CD4-positive, alpha-beta T cell treated with Interferon gamma for 1 hour (primary cell): ENCODE measurements at regions not wholly inside any gene's neighbourhood (a gene's known extent, or its start where the extent isn't known, plus 50 kb on each side); places are given as distances from the start of the nearest gene placed in this dataset.

Experiments
- DNase-seq: peaks from one replicate; pipeline ENCODE4 v3.0.0-alpha.2; 2020

DNA sequence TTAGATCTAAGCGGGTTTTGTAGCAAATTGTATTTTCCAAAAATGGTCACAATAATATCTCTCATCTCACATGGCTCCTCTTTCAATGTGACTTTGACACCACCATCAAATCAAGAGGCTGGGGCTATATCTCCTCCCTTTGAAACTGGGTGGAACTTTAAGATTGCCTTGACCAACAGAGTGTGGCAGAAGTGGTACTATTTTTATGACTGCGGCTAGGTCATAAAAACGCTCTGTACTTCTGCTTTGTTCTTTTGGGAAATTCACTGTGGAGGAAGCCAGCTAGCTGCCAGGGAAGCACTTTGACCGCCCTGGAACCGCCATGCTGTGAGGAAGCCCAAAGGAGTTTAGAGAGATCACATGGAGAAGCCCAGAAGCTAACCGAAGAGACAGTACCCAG is 50.7 kb upstream of the ACOT11 start:
- no peak for DNase-seq

DNA sequence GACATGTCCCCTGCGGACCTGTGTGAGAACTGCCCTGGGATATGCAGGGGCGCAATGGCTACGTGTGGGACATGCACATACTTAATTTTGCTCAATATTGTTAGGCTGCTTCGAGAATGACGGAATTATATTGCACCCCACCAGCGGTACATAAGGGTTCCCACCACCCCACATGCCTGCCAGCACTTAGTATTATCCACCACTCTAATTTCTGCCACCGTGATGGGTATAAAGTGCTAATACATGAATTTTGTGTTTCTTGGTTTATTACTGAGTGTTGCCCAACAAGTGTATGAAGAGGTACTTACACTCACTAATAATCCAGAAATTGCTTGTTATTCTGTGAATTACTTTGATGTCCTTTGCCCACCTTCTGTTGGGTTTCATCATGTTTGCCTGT is 52.1 kb upstream of the ACOT11 start:
- no peak for DNase-seq

DNA sequence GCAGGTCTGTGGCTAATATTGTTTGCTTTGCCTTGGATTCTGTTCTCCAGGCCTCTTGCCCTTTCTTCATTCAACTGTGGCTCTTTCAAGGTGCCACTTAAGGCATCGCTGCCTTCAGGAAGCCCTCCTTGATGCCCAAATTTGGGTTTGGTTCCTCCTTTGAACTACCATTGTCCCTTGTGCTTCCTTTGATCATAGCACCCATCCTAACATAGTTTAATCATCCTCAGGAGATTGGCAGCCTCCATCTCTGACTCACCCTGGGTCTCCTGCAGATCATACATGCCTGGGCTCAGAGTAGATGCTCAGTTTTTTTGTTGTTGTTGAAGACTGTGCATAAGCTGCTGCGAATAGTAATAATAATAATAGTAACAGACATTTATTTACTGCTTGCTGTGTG is 54.4 kb upstream of the ACOT11 start:
- DNase-seq: no peak

DNA sequence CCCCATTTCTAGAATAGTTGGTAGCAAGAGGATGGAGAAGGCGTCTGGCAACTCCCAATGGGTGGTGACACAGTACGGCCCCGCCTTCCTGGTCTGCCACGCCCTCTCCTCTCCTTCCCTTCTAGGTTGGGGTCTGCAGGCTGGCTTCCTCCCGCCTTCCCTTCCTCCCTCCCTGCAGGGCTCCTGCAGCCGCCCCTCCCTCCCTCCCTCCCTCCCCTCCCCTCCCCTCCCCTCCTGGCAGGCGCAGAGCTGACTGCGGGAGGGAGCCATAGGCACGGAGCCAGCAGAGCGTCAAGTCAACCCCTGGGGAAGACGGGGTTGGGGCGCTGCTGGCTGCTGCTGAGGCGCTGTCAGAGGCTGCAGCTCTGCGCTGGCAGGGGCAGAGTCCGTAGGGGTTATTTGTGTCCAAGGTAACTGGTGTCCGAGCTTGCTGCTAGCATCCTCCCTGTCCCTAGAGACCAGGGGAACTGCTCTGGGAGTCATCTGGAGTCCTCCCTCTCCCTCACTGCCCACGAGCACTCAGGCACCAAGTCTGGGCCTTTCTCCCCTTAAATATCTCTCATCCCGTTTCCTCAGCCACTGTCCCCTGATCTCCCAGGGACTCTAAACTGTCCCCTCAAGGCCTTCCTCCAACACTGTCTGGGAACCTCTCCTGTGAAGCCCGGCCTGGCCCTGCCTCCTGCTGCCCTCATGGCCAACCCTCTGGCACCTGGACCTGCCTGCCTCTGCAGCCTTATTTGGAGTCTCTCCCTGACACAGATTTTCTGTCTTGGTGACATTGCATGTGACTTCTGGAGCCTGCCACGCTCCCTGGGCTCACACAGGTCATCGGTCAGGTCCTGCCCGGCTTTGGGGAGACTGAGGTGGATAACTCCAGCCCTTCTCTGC is 57.4 kb upstream of the ACOT11 start:
- no peak for DNase-seq

DNA sequence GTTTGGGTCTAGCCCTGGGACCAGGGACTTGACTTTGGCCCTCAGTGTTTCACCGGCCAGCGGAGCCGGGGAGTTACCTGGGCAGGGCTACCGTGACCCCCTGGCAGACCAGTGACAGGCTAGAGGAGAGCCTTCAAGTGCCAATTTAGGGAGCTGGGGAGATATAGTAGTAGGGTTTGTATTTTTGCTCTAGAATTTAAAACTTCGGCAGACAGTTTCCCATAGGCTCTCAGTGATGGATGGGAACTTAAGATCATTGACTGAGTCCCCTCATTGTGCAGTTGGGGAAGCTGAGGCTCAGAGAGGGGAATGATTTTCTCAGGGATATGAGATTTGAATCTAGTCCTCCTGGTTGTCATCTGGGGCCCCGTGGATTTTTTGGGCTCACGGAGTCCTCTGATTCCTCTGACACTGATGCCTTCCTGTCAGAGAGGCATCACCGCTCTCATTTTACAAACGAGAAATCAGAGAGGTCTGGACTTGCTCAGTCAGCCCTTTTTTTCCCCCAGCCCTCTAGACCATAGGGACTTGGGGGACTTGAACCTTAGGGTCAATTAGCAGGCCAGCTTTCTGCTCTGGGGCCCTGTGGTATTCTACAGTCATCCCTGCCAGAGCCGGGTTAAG is 58.3 kb upstream of the ACOT11 start:
- DNase-seq: no peak

DNA sequence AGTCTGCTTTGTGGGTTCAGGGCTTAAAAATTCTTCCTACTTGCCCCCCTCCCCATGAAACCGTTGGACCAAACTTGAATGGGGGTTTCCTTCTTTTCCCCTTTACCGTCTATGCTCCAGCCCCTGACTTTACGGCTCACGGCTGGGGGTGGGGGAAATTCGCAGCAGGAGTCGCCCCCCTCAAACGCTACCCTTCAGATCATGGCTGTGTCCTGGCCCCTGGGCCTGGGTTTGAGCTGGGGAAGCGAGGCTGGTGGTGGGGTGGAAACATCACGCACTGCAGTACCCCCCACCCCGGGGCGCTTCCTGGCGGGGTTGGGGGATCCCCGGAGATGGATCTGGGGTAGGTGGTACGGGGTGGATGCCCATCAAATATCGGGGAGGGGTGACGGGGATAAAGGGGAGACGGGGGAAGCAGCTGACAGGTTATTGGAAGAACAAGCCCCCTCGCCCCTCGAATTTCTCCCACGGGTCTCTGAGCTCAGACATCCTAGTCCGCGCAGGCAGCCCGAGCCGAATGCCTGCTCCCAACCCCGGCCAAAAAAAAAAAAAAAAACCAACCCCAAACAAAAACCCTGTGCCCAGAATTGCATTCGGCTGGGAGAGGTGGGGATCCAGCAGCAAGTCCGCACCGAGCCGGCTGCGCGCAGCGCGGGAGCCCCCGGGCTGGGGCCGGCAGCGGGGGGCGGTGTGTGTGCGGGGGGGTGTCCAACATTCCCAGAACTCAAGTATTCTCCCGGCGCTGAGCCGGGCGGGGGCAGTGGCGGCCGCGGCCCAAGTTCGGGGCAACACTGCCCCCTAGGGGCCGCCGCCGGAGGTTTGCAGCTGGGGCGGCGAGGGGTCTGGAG is 59.0 kb upstream of the ACOT11 start:
- peak; percentile 55 for DNase-seq

DNA sequence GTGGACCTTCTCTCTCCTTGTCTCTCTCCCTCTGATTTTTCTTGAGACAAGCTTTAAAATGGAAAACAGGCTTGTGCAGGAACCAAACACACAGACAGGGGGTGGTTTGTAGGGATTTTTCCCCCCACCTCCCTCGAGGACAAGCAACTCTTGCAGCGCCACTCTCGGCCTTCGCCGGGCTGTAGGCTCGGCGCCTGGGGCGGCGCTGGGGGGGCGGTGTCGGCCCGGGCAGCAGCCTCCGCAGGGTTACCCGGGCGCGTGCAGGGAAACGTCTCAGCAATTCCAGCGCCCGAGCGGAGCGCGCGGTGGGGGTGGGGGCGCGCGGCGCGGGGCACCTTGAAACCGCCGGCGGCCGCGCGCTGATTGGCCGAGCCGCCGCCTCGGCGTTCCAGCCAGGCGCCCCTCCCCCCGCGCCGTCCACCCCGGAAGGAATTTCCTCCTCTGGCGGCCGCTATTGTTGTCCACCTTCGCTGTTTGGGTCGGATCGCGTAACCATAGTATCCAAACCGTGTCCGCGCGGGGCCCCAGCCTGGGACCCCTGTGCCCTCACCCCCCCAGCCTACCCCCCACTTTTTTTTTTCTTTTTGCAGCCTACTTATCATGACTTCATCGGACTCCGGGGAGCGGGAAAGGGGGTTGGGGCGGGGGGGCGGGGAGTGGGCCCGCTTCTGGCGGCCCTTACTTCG is 59.8 kb upstream of the ACOT11 start:
- peak; percentile 79 for DNase-seq

DNA sequence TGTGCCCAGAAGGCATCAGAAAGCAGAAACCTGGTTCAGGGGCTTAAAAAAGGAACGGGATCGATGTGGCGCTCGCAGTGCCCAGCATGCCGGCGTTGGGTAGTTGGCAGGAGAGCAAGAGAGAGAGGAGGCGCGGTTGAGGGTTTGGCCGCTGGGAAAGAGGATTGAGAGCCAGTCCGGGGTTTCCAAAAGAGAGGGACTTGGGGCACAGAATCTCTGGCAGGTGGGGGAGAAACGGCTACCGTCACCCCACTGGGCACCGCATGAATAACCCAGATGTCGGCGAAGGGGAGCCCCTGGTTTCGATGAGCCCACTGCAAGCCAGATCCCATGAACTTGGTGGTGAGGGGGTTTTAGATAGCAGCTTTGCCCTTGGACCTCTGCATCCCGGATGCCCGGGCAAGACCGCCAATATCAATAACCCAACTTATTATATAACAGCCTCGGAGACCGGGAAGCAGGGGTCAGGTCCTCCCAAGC is 60.4 kb upstream of the ACOT11 start:
- no peak for DNase-seq

DNA sequence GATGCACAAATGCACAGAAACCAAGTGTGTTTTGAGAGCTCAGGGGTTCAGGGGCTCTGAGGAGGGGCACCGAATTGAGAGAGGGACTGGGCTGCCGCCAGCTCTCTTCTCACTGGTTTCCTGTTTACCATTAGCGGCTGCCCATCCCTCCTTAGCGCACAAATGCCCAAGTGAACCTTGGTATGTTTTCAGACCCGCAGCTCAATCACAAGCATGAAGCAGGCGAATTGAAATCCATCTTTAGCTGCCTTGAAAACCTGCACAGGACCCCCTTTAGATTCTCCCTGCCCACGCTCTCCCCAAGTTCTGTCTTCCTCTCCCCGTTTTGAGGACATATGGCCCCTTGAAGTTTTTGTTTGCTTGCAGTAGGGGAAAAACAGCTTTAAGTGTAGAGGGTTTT is 61.1 kb upstream of the ACOT11 start:
- DNase-seq: no peak

DNA sequence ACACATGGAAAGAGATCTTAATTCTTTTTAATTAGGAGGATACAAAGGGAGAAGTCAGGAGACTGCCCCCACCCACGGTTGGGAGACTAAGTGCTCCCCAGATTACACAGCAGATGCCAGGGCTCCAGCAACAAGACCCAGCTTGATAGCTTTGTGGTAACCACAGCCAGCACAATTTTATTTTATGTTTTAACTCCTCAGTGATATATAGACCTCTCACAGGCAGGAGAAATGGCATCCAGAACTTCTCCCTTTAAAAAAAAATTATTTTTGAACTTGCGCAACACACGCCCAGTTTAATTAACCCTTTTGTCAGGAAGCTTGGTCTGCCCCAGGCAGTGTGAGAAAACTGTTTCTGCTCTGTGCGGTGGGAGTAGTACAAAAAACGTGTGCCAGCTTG is 62.6 kb upstream of the ACOT11 start:
- DNase-seq: no peak

DNA sequence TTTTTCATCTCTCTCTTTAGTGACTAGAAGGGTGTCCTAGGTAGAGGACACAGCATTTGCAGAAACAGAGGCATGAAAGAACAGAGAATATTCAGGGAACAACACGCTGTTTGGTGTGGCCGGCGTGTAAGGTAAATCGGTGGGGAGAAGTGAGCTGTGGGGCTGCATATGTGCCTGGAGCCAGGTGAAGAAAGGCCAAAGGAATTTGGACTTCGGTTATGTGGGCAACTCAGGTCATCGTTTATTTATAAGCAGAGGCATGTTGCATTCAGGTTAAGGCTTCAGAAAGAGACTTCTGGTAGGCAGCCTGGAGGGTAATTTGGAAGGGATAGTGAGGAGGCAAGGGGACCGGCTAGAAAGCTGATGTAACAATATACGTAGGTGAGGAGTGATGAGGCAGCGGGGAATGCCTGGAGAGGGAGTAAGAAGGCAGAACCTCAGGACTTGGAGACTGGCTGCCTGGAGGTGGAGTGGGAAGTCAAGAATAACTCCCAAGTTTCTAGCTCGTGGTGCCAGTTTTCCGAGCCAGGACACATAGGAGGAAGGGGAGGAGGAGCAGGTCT is 64.1 kb upstream of the ACOT11 start:
- no peak for DNase-seq

DNA sequence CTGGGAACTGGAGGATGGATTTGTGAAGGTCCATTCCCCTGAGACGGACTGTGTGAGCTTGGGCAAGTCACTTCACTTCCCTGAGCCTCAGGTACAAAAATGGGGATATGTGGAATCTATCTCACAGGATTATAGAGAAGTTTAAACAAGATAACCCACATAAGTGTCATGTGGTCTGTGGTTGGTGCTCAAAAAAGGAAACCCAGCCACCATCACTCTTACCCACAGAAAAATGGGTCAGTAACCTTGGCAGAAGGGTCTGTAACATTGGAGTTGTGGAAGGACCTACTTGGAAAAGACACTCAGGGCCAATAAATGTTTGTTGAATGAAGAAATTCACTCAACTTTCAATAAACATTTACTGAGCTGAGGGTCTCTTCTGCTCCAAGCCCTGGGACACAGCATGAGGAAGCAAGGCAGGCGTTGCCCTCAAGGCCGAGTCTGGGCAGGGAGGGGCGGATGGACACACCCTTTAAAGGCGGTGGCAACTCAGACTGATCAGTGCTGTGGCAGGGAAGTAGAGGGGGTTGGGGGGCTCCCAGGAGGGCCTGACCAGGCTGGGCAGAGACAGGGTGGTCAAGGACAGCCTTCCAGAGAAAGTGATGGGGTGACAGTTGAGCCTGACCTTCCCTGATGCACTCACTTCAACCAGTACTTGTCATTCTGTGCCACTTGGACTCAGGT is 66.7 kb upstream of the ACOT11 start:
- no peak for DNase-seq

DNA sequence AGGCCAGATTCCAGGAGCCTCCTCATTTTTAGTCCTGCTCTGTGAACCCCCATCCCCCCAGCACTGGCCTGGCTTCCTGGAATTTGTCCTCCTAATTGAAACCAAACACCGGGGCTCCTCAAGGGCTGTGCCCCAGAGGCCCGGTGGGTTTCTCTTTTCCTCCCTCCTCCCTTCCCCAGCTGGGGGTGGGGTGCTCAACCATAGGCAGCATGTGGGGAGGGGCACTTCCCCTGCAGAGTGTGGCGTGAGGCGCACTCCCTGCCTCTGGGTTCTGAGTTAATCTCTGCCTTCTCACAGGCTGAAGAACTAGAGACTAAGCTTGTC is 67.5 kb upstream of the ACOT11 start:
- DNase-seq: no peak

DNA sequence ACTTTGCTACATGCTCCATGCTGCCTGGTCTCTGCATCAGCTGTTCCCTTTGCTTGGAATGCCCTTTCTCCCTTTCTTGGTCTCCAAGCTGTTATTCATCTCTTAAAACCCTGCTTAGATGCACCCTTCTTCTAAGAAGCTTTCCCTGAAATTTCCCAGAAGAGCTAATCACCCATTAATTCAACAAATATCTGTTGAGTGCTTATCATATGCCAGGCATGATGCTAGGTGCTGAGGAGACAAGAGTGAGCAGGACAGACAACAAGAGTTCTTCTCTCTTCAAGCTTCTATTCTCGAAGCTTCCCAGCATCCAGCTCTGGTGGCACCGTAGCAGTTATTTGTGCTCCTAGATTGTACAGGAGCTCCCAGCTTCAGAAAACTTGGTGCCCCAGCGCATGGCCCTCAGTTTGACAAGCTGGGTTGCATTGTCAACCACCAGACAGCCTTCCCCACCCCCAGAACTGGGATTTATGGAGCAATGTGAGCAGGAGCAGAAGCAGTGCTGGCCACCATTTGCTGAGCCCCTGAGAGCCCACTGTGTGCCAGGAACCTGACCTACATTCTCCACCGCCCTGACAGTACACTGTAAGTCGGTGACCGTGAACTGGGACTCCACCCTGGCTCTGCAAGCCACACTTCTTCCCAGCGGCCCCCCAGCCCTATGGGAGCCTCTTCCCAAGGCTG is 68.0 kb upstream of the ACOT11 start:
- DNase-seq: no peak

DNA sequence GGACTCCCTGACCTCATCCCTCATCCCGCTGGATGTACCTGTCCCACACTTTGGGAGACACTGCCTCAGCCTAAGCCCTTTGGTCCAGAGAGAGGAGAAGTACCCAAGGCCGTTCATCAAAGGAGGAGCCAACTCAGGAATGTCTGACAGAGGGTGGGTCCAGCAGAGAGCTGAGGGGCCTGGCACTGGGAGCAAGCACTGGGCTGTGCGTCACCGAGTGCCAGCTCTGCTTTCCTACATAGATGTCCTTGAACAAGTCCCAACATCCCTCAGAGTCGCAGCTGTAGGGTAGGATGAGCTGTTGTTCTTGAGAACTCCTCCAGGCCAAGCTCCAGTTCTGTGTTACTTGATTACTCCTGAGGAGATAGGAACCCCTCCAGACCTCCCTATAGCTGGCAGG is 68.8 kb upstream of the ACOT11 start:
- no peak for DNase-seq

DNA sequence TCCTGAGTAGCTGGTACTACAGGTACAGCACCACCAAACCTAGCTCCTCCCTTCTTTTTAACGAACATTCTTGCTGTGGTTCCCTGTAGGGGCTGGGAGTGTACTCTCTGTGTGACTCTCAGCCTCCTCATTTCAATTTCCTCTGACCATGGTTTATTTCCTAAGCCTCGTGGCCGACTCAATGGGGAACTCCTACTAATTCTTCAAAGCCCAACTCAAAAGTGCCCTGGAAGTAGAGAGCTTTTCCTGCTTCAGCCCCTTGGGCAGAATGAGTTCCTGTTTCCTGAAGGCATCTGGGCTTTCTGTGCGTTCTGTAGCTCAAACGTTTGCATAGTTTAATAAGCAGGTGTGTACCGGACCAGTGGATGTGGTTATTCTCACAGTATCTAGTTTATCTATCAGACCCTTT is 70.9 kb upstream of the ACOT11 start:
- DNase-seq: no peak

DNA sequence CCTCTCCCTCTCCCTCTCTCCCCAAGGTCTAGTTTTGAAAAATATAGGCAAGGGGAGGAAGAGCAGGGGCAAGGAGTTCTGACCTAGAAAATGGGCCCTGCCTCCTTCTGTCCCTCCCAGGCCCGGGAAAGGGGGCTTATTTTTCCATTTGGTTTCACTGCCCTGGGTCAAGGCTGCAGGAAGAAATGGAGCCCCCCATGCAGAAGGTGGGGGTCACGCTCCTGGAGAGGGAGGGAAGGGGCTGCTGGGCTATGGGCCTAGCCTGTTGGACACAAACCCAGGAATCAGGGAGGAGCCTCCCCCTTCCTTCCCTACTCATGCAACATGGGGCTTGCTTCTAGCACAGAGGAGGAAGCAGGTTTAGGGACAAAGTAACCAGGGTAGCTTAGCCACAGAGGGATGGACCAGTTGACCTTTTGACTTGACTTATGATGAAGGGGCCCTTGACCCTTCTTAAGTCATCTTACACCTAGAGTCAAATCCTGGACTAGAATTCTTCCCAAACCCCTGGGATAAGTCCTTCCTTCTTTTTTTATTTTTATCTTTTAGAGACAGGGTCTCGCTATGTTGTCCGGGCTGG is 70.4 kb upstream of the SSBP3 start:
- no peak for DNase-seq

DNA sequence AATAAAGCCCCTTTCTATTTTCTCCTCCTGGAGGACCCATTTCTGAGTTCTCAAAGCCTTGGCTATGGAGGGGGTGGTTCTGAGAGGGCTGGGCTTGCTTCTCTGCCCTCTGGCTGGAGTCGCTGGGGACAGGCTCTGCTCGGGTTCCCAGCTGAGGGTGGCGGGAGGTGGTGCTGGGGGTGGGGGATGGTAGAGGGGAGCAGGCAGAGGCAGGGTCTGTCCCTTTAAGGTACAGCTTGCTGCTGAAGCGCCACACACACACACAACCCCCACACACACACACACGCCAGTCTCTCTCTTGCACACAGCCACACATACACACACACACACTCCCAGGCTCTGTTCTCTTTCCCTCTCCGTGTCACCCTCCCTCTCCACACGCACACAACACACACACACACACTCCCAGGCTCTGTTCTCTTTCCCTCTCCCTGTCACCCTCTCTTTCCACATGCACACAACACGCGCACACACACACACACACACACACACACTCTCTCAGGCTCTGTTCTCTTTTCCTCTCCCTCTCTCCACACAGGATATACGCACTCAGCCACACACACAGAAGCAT is 69.8 kb upstream of the SSBP3 start:
- no peak for DNase-seq

DNA sequence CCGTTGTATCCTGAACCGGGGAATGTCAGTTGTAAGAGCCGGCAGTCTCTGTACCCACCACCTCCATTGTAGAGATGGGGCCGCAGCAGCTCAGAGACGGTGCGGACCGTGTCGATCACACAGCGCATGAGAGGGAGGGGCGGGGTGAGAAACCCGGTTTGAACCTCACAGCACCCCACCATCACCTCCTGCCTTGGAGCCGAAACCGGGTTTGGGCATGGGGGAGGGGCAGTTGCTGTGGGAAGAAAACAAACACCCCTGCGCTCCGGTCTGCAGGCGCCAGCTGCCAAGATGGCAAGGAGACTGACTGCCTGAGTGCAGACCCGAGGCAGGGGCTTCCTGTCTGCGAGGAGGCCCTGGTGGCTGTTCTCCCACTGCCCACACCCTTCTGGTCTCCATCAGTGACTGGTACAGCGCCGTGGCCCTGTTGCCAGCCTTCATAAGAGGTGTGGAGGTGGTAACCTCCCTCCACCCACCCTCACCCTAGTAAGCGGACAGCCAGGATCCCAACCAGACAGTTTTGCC is 69.2 kb upstream of the SSBP3 start:
- peak; percentile 79 for DNase-seq
